ENCODE measurements at regions not wholly inside any gene's neighbourhood (a gene's known extent, or its start where the extent isn't known, plus 50 kb on each side); places are given as distances from the start of the nearest gene placed in this dataset.

GRCh38 chr7:33761449-33762080, 143.8 kb upstream of the BMPER start:
- no peak for ATAC-seq (ENCODE audit: low FRiP score in 2 of 2)
- WGBS, 2 donors: 95 to 98% methylated on average over 5 to 7 of the region's 7 CpGs
- no peak for TF ChIP-seq CTCF (IDR thresholded peaks at IDR 0.05)
- no peak for TF ChIP-seq POLR2AphosphoS5 (IDR thresholded peaks at IDR 0.05)
- TF ChIP-seq EP300 (IDR thresholded peaks at IDR 0.05): no peak
- no peak for TF ChIP-seq POLR2A (IDR thresholded peaks at IDR 0.05)

GRCh38 chr7:33762151-33762910, 143.0 kb upstream of the BMPER start:
- ATAC-seq (ENCODE audit: low FRiP score in 2 of 2): no peak
- H3K9me3 ChIP-seq: no peaks in the 10 kb centered on the region
- 81% methylated on average over 6 of the region's 6 CpGs for WGBS, 2 donors
- H3K27ac ChIP-seq: no peak overlapping the region
- no peak overlapping the region for H3K4me3 ChIP-seq
- no peaks in the 10 kb centered on the region for H3K27me3 ChIP-seq
- no peaks in the 10 kb centered on the region for H3K36me3 ChIP-seq
- TF ChIP-seq EP300 (IDR thresholded peaks at IDR 0.05) (no peak), CTCF (IDR thresholded peaks at IDR 0.05) (no peak), POLR2AphosphoS5 (IDR thresholded peaks at IDR 0.05) (no peak), POLR2A (IDR thresholded peaks at IDR 0.05) (no peak)
- H3K4me1 ChIP-seq: peaks cover 0 to 12% (median 8%) of the 10 kb centered on the region in 4 donors
- no peak for DNase-seq

More at GRCh38 chr7:33761449-33762080, 143.8 kb upstream of the BMPER start:
- no peak for DNase-seq
- Histone ChIP-seq H3K36me3 (no peaks in the 10 kb centered on the region), H3K4me1 (peaks cover 0 to 12% (median 9%) of the 10 kb centered on the region in 4 donors), H3K27ac (no peak overlapping the region), H3K27me3 (no peaks in the 10 kb centered on the region), H3K4me3 (no peak overlapping the region), H3K9me3 (no peaks in the 10 kb centered on the region)

GRCh38 chr7:33762911-33763306, 142.4 kb upstream of the BMPER start:
- Histone ChIP-seq H3K27ac (no peak overlapping the region), H3K4me1 (peaks cover 0 to 12% (median 8%) of the 10 kb centered on the region in 4 donors), H3K36me3 (no peaks in the 10 kb centered on the region), H3K4me3 (no peak overlapping the region), H3K27me3 (no peaks in the 10 kb centered on the region), H3K9me3 (no peaks in the 10 kb centered on the region)
- DNase-seq (no peak), ATAC-seq (ENCODE audit: low FRiP score in 2 of 2) (no peak)
- 77 to 81% methylated on average over 3 of the region's 3 CpGs for WGBS, 2 donors
- no peak for TF ChIP-seq CTCF (IDR thresholded peaks at IDR 0.05)
- TF ChIP-seq EP300 (IDR thresholded peaks at IDR 0.05): no peak
- no peak for TF ChIP-seq POLR2AphosphoS5 (IDR thresholded peaks at IDR 0.05)
- no peak for TF ChIP-seq POLR2A (IDR thresholded peaks at IDR 0.05)

- Histone ChIP-seq H3K27me3 (no peaks in the 10 kb centered on the region), H3K27ac (no peak overlapping the region), H3K4me1 (peaks cover 0 to 12% (median 8%) of the 10 kb centered on the region in 4 donors), H3K4me3 (no peak overlapping the region), H3K9me3 (no peaks in the 10 kb centered on the region), H3K36me3 (no peaks in the 10 kb centered on the region)
- ATAC-seq (ENCODE audit: low FRiP score in 2 of 2) (peak in 1 of 2 donors; percentile 56), DNase-seq (no peak)
- TF ChIP-seq POLR2A (IDR thresholded peaks at IDR 0.05): no peak
- no peak for TF ChIP-seq POLR2AphosphoS5 (IDR thresholded peaks at IDR 0.05)
- TF ChIP-seq EP300 (IDR thresholded peaks at IDR 0.05): no peak
- no peak for TF ChIP-seq CTCF (IDR thresholded peaks at IDR 0.05)
- 47 to 57% methylated on average over 7 of the region's 7 CpGs for WGBS, 2 donors
Measured at GRCh38 chr7:33764752-33765451, 140.4 kb upstream of the BMPER start.

Measured in upper lobe of left lung (tissue), 6 donors.